Body of pancreas (tissue), 4 donors: ENCODE measurements at regions not wholly inside any gene's neighbourhood (a gene's known extent, or its start where the extent isn't known, plus 50 kb on each side); places are given as distances from the start of the nearest gene placed in this dataset.
"Not testable (repeated sequence)": the region's sequence is repeated elsewhere in the genome, so short reads cannot be mapped to it uniquely, and the experiment has no call there.

Source experiments
- CTCF ChIP-seq, 7 experiments: fragments of 450-650 bp in 4 of 7; fragments of 200-600 bp in 3 of 7; sonication (generic) in 3 of 7; IDR thresholded peaks; one replicate each; pipeline ENCODE4 v1.5.1; 2016 to 2019; ENCODE audit warnings: antibody characterized with exemption in 7 of 7
- POLR2A ChIP-seq, 3 donors: fragments of 450-650 bp; IDR thresholded peaks; one replicate each; pipeline ENCODE4 v1.6.1; 2016; ENCODE audit warnings: antibody characterized with exemption in 3 of 3, mild to moderate bottlenecking in 2 of 3

GRCh38 chrX:144129511-144129910 is 245.6 kb downstream of the UBE2NL start:
- not testable (repeated sequence) for TF ChIP-seq CTCF, POLR2A (IDR thresholded peaks at IDR 0.05)
